GM18873 (cell line): ENCODE measurements at regions not wholly inside any gene's neighbourhood (a gene's known extent, or its start where the extent isn't known, plus 50 kb on each side); places are given as distances from the start of the nearest gene placed in this dataset.

ENCODE experiments used
- ATAC-seq: cut with Tn5 transposase; IDR thresholded peaks from one replicate; pipeline ENCODE4 v1.9.1; 2021; ENCODE audit warnings: mild to moderate bottlenecking, moderate library complexity, moderate number of reproducible peaks; ENCODE audit not compliant: unreplicated experiment, low FRiP score

GRCh38 chr6:132972254-132972653 is 157.9 kb downstream of the RPS12 start:
- no peak for ATAC-seq

- ATAC-seq = no peak
These were observed 158.6 kb downstream of the RPS12 start for GRCh38 chr6:132972971-132973370.

- no peak for ATAC-seq
These were observed 159.2 kb downstream of the RPS12 start for GRCh38 chr6:132973514-132973993.

GRCh38 chr6:132974122-132974521 is 159.8 kb downstream of the RPS12 start:
- ATAC-seq = no peak

- ATAC-seq = no peak
These were observed 163.0 kb downstream of the RPS12 start for GRCh38 chr6:132977413-132977812.

- no peak for ATAC-seq
These were observed 164.3 kb downstream of the RPS12 start for GRCh38 chr6:132978685-132979084.

GRCh38 chr6:132993738-132994137 is 179.4 kb downstream of the RPS12 start:
- ATAC-seq = no peak

GRCh38 chr6:132995009-132995408 is 180.6 kb downstream of the RPS12 start:
- ATAC-seq = no peak

GRCh38 chr6:132995432-132995831 is 181.1 kb downstream of the RPS12 start:
- no peak for ATAC-seq

GRCh38 chr6:132998418-132998817 is 184.0 kb downstream of the RPS12 start:
- no peak for ATAC-seq

GRCh38 chr6:133001040-133001565 is 186.7 kb downstream of the RPS12 start:
- no peak for ATAC-seq

- no peak for ATAC-seq
These were observed 190.0 kb downstream of the RPS12 start for GRCh38 chr6:133004304-133004884.

- ATAC-seq = no peak
These were observed 198.4 kb downstream of the RPS12 start for GRCh38 chr6:133012774-133013173.

- ATAC-seq = no peak
These were observed 202.3 kb downstream of the RPS12 start for GRCh38 chr6:133016631-133017030.

- no peak for ATAC-seq
These were observed 203.2 kb downstream of the RPS12 start for GRCh38 chr6:133017581-133017980.

GRCh38 chr6:133026705-133027104 is 212.3 kb downstream of the RPS12 start:
- no peak for ATAC-seq

- ATAC-seq = no peak
These were observed 207.9 kb upstream of the EYA4 start for GRCh38 chr6:133033263-133033662.

GRCh38 chr6:133034509-133035206 is 206.5 kb upstream of the EYA4 start:
- ATAC-seq = no peak

GRCh38 chr6:133040094-133040802 is 200.9 kb upstream of the EYA4 start:
- ATAC-seq = no peak

- no peak for ATAC-seq
These were observed 200.2 kb upstream of the EYA4 start for GRCh38 chr6:133040803-133041419.

- no peak for ATAC-seq
These were observed 198.5 kb upstream of the EYA4 start for GRCh38 chr6:133042550-133043120.
